Activated CD8-positive, alpha-beta memory T cell treated with anti-CD3 and anti-CD28 coated beads for 1 hour (primary cell): ENCODE measurements at regions not wholly inside any gene's neighbourhood (a gene's known extent, or its start where the extent isn't known, plus 50 kb on each side); places are given as distances from the start of the nearest gene placed in this dataset.

Experiments
- DNase-seq, 2 donors: peaks; one replicate each; pipeline ENCODE4 v3.0.0-alpha.2; 2020; ENCODE audit warnings: low read depth in 1 of 2; ENCODE audit errors: extremely low read depth in 1 of 2

DNA sequence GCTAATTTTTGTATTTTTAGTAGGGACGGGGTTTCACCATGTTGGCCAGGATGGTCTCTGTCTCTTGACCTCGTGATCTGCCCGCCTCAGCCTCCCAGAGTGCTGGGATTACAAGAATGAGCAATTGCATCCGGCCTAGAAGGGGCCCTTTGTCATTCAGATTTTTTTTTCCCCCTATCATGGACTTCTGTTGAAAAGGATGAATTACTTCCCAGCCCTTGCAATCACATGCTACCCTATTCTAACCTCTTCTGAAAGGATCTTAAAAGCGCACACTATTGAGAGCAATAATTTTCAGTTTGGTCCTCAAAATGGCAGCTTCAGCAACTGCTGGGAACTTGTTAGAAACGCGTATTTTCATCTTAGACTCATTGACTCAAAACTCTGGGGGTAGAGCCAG, 575.6 kb upstream of the KIRREL3 start:
- DNase-seq: no peak

DNA sequence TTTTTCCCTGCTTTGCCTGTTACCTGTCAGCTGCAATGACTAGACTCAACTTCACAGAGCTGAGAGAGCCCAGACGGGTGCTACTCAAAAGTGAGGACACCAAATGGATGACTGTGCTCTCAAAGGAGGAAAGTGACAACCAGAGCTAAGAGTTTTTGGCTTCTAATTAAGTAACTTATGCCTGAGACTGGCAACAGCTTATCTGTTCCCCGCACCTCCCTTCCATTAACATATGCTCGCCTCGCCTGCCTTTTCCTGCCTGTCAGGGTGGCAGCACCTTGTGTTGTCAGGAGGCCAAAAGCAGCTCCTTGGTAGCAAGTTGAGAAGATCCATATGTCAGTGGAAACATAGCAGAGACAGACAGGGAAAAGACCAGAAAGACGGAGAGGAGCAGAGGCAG, 573.9 kb upstream of the KIRREL3 start:
- DNase-seq: no peak

DNA sequence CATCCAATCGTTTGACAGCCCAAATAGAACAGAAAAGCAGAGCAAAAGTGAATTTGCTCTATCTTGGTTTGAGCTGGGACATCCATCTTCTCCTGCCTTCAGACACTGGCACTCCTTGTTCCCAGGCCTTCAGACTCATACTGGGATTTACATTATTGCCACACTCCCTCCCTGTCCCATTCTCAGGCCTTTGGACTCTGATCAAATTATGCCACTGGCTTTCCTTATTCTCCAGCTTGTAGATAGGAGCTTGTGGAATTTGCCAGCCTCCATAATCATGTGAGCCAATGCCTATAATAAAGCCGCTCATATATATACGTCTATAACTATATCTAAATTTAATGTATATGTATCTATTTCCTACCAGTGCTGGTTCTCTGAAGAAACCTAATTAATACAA, 568.3 kb upstream of the KIRREL3 start:
- DNase-seq: no peak

DNA sequence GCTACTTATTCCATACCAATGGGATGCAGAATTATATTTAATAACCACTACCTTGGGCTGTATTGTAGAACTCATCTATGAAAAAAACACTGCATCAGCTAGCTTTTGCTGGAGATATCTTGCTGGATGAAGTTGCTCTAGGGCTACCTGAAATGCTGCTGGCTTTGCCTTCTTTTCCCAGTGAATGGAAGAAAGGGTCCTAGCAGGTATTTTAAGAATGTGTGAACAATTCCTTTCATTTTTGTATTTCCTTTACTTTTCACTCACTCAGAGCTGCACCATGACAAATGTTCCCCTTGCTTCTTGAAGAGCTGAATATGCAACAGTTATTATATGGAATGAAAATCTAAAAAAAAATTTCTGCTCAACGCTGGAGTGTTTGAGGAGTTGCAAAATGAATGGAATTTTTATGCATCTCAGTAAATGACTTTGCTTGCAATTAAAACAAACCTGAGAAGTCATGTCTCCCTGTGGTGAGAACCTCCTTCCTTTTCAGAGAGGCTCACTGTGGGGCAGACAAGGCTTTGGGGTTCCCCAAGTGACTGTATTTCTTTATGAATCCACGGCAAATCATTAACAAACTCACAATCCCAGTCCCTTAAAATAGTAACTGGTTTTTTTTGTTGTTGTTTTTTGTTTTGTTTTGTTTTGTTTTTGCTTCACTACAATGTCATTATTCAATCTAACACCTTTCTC, 566.8 kb upstream of the KIRREL3 start:
- no peak for DNase-seq

DNA sequence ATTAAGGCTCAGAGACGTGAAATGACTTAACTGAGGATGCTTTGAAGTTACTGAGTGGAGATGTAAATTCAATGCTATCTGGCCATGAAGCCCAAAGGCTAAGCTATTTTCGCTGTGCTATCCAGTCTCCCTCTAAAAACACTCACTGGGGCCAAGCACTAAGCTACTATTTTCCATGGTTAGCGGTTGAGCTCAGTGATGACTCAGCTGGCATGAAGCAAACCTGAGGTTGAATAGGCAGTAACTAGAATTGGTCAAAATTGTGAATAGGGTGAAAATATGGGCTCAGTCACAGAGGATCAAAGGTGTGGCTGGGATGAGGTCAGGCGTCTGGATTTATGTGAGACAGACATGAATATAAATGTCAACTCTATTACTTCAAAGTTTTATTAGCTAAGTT, 564.2 kb upstream of the KIRREL3 start:
- no peak for DNase-seq

DNA sequence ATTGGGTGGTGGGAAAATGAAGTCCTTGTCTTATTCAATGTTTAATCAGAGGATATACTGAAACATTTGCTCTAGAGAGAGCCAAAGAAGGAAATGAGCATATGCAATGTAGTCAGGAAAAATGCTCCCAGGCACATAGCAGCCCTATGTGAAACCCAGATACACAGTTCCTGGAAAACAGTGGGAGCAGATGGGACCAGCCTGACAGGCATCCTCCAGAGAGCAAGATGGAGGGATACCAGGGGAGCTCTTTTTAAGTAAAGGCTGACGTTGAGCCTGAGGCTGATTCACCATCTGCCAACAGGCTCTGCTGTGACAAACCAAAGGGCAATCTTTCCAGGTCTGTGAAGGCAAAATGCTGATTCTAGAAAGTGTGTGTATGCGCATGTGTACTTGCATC, 559.4 kb upstream of the KIRREL3 start:
- DNase-seq: no peak

DNA sequence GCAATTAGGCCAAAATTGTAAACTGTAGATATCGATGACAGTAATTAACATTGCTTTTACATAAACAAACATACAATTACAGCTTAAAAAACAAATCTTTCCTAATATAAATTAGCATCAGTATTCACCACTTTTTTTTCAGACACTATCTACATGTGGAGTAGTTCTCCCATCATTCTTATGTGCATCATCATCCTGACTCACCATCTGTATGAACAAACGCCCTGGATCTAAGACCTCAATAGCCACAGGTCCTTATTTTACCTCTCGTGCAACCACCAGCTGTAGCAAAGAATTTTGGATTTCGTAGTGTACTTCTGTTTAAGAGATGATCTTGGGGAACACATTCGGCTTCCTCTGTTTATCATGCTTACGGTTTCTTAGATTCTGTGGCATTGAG, 551.9 kb upstream of the KIRREL3 start:
- no peak for DNase-seq

DNA sequence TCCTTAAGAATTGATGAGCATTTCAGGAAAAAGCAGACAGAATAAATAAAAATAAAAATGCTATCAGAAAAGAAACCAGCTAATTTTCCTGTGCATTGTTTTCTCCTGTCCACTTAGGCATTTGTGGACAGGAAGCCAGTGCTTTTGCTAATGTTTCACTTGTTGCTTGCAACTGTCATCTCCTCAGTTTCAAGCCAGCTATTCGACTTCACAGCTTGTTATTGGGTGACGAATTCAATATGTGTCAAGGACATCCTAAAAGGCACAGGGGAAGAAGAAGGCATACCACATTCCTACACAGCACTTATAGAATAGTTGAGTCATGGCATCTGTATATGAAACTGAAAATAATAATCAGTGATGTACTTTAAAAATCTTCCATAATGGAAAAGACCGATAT, 530.6 kb upstream of the KIRREL3 start:
- DNase-seq: no peak

DNA sequence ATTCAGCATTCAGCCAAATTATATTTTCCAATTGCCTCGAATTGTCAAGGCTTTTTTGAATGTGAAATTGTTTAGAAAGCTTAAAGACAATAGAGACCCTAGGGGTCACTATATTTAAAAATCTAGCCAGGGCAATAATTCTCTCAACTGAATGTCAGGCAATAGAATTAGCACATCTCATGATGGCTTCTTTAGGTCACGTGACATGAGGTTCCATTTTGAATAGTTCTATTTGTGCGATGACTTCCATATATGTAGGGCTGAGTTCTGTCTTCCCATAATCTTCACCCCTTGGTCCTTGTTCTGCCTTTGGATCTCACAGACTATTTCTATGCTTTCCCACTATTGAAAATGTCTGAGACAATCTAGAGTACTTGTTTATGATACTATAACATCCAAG, 527.7 kb upstream of the KIRREL3 start:
- DNase-seq: no peak

DNA sequence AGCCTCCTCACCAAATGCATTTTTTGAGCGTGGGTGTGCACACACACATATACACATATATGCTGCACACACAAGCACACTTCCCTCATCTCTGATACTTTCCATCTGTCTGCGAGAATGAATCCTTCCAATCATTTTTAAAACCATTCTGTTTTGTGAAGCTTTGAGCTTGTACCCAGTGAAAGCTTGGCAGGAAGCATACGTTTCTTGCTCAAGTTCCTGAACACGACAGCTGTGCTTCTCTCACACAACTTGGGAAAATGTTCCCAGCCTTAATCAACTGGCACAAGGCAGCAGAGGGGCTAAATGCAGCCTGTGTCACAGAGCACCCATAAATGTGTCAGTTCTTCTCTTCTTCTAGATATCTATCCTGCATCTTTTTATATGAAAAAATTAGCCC, 524.0 kb upstream of the KIRREL3 start:
- no peak for DNase-seq

DNA sequence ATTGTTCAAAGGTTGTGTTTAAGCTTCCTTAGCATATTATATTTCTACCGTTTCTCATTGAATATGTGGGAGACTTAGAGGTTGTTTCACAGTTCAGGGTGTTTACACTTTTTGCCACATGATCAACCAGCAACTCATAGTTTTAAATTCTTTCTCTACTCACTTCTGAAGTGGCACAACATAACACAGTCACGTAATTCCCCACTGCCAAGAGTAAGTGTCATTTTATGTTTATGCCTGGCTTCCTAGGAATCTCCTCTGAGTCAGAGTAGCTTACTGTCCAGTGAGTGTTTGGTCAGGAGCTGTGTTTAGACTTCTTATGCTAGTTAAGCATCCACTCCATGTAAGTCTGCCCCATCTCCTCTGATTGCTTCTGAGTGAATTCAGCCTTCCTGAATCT, 520.8 kb upstream of the KIRREL3 start:
- no peak for DNase-seq

DNA sequence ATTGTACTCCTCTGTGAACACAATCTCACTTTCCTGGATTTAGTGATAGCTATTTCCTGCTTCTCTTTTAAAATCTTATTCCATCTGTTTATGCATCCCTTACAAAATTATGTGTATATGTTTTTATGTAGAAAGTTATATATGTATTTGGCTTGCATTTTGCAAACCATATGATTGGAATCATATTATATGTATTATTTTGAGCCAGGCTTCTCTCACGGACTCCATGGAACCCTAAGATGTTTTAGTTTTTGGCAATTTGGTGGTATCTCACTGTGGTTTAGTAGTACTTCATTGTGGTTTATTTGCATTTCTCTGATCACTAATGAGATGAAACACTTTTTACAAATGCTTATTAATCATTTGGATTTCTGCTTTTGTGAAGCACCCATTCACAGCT, 507.3 kb upstream of the KIRREL3 start:
- no peak for DNase-seq

DNA sequence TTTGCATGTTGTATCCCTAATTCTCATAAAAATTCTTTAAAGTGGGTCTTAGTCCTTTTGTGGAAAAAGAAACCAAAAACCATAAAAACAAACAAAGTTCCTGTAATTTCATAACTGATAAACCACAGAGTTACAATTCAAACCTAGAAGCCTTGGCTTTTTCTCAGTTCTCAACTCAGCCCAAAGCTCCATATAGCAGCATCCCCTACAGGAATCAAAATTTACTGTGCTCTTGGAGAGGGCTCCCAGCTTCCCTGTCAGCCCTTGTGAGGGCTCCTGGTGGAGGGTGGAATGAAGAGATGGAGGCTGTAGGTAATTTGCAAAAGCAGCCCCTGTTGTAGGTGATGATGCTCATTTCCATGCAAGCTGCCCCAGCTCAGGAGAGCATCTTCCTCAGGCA, 506.1 kb upstream of the KIRREL3 start:
- no peak for DNase-seq

DNA sequence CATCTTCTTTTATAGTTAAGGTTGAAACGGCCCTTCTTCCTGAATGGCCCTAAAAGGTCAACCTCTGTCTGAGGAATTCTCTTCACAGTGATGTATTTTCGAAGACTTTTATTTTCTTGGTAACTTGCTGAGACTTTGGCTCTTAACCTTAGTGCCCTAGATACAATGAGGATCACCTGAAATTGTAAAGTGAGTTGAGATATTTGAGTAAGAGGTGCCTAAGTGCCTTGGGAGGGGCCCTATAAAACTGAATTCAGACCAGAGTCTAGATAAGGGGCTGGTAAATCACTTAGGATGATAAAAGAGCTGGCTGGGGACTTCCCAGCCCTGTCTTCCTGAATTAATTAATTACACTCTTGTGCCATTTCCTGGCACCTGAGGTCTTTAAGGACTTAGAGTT, 505.6 kb upstream of the KIRREL3 start:
- no peak for DNase-seq

DNA sequence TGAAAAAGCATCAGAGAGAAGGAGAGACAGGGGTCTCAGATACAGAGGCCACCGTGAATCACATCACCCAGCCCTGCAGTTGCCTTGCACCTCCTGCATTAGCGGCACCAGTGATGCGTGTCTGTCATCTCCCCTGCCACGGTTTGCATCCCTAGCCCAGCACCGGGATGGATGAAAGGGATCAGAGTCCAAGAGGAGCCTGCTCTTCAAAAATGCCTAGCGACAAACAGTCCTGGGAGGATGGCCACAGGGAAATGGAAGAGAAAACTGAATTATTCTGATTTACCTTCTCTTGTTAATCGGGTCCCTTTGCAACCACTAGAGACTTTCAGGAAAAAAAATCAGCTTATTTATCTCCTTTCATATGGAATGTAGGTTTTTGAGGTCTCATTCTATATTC, 495.6 kb upstream of the KIRREL3 start:
- DNase-seq: no peak

DNA sequence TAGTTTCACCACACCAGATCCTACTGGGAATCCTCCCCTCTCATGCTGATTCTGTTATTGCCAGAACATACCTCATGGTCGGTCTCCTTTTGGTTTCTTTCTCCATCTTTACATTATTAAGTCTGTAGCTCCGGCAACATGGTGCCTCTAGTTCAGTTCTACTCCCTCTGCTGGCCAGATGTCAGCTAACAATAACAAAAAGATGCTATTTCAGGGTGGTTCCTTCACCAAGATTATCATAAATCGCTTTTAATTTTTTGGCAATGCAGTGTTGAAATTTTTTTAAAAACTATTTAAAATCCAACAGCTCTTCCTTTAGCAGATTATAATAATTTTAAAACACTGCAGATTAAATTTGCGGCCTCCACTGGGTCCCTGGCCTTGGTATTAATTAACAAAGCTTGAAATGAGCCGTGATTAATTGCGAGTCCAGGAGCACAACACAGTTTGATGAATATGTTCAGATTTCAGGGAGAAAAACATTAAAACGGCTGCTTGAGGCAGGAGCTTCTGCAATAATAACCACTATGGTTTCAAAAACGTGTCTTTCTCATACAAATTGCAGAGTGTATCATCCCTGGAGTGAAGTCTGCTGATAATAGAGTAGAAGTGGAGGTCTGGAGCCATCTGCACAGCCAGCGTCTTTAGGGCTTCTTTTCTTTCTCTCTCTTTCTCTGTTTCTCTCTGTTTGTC, 492.9 kb upstream of the KIRREL3 start:
- DNase-seq: no peak

DNA sequence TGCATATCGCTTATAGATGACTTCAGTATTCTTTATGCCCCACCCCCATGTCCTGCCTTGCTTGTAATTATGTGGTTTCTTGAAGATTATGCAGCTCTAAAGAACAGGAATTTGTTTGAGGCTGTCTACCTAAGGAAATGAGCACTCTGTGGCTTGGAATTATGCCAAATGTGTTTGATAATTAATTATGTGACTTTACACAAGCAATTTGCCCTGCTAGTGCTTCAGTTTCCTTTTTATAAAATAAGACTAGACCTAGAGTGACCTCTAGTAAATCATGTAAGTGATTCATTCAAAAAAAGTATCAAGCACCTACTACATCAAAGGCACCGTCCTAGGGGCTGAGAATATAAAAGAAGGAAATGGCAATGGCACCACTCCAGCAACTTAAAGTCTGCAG, 491.5 kb upstream of the KIRREL3 start:
- DNase-seq: no peak

DNA sequence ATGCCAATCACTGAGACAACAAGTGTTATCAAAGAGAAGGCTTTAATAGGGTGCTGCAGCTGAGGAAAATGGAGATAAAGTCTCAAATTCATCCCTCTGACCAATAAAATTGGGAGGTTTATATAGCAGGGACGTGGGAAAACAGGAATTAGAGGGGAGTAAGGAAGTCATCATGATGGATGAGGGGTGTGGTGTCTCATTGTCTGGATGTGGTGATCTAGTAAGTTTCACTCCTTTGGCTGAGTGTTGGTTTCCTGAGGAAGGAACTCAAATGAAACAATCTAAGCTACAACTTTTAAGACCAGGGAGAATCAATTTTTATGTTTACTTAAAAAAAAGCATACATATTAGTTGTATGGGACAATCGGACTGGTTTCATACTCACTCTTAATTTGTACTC, 491.0 kb upstream of the KIRREL3 start:
- DNase-seq: no peak

DNA sequence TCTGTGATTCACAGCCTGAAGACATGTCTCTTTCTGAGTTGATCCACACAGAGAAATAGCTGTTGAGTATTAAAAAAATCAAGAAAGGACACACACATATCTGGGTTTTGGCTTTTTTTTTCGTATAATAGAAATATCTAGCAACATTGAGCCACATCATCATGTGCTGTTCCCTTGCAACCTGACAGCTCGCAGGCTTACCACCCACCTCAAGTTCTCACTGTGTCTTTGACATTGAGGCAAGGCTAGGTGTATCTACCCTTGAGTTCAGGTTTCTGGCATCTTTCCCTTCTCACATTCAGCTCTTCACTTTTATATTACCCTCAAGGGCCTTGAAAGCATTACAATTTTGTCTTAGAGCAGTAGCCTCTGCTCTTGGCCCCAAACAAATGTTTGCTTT, 490.3 kb upstream of the KIRREL3 start:
- DNase-seq: no peak

DNA sequence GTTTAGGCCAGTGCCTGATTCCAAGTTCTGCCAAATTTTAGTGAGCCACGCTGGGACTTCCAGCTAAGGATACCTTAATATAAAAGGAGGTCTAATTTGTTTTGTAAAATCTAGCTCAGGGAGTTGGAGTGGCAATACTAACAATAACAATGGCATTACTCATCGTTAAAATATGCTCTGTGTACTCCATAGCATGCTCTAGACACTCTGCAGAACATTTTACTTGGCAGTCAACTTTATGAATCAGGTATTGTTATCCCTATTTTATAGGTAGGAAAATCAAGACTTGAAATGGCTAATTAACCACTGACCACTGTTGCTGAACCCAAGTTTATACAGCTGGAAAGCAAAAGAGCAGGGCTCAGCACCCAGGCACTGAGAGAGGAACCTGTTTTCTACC, 485.0 kb upstream of the KIRREL3 start:
- no peak for DNase-seq

DNA sequence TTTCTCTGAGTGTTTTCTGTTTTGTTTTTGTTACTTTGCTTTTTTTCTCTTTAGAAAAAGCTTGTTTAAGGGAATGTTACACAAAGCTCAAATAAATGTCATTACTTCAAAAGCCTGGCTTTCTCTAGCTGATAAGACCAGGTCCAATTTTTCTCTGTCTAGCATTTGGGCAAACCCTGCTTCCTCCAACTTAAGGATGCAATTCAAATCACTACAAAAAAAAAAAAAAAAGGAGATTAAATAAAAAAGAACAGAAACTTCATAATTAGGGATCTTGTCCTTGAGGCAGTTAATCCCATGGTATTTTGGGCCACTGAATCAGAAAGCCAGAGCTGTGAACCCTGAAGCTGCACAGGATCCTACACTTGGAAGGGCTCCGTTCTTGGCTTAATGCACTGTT, 480.8 kb upstream of the KIRREL3 start:
- DNase-seq: no peak

DNA sequence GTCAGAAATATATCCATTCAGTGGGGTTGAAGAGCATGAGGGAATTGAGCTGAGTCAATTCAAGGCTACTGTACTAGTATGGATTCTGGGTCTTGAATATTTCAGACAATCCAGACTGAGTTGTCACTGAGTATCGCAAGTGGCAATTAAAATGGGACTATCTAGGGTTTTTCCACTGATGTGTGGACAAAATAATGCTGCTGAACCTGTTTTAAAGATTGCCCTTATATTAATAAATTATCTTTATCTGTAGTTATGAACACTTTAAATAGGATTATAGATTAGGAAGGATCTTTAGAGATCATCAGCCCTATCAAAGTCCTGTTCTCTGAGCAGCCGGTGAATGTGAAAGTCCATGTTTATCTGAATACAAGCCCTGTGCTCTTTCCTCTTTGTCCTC, 478.3 kb upstream of the KIRREL3 start:
- no peak for DNase-seq

DNA sequence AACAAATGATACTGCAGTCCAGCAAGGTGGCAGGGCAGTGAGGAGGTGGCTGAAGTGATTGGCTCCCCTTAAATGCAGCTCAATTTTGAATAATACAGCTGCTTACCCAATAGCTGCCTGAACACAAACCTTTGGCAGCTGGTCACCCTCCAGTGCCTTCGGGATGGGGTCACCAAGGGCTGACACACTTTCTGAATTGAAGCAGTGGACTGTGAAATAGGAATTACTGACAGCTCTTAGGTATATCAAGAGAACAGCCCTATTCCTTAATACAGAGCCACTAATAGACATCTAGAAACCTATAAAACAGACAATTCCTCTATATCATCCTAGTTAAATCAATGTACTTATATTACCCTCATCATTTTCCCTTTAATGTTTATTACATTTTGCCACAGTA, 474.2 kb upstream of the KIRREL3 start:
- no peak for DNase-seq
